ENCODE measurements at regions not wholly inside any gene's neighbourhood (a gene's known extent, or its start where the extent isn't known, plus 50 kb on each side); places are given as distances from the start of the nearest gene placed in this dataset.

GRCh38 chr2:19140463-19141208 lies 217.8 kb downstream of the OSR1 start:
- peaks cover 0 to 4% (median 0%) of the 10 kb centered on the region in 4 donors for H3K4me1 ChIP-seq
- TF ChIP-seq EP300 (IDR thresholded peaks at IDR 0.05): peak in 3 of 4 donors; percentile 23 to 82 (median 41)
- peak; percentile 34 to 52 for TF ChIP-seq POLR2AphosphoS5 (IDR thresholded peaks at IDR 0.05)
- no peak for TF ChIP-seq POLR2A (IDR thresholded peaks at IDR 0.05)
- no peak for TF ChIP-seq CTCF (IDR thresholded peaks at IDR 0.05)
- DNase-seq: peak in 1 of 2 donors; percentile 72
- peak; percentile 72 to 93 for ATAC-seq (ENCODE audit: low FRiP score in 2 of 2)
- WGBS, 2 donors: 75 to 94% methylated on average over 2 to 3 of the region's 3 CpGs
- no peaks in the 10 kb centered on the region for H3K27me3 ChIP-seq
- peak overlapping the region in 3 of 4 donors; percentile 36 to 64 (median 59) for H3K27ac ChIP-seq
- no peak overlapping the region for H3K4me3 ChIP-seq
- H3K36me3 ChIP-seq: no peaks in the 10 kb centered on the region
- H3K9me3 ChIP-seq: no peaks in the 10 kb centered on the region

- WGBS, 2 donors: 56 to 82% methylated on average over 1 of the region's 1 CpG
- TF ChIP-seq POLR2A (IDR thresholded peaks at IDR 0.05): no peak
- no peak for TF ChIP-seq EP300 (IDR thresholded peaks at IDR 0.05)
- TF ChIP-seq POLR2AphosphoS5 (IDR thresholded peaks at IDR 0.05): no peak
- no peak for TF ChIP-seq CTCF (IDR thresholded peaks at IDR 0.05)
- no peak for ATAC-seq (ENCODE audit: low FRiP score in 2 of 2)
- no peaks in the 10 kb centered on the region for H3K36me3 ChIP-seq
- no peak overlapping the region for H3K4me3 ChIP-seq
- H3K27ac ChIP-seq: no peak overlapping the region
- peaks cover 0 to 4% (median 0%) of the 10 kb centered on the region in 4 donors for H3K4me1 ChIP-seq
- no peaks in the 10 kb centered on the region for H3K9me3 ChIP-seq
- no peaks in the 10 kb centered on the region for H3K27me3 ChIP-seq
- no peak for DNase-seq
These were observed 219.0 kb downstream of the OSR1 start for GRCh38 chr2:19139386-19139785.

- TF ChIP-seq EP300 (IDR thresholded peaks at IDR 0.05): no peak
- no peak for TF ChIP-seq POLR2AphosphoS5 (IDR thresholded peaks at IDR 0.05)
- no peak for TF ChIP-seq POLR2A (IDR thresholded peaks at IDR 0.05)
- TF ChIP-seq CTCF (IDR thresholded peaks at IDR 0.05): no peak
- ATAC-seq (ENCODE audit: low FRiP score in 2 of 2) (no peak), DNase-seq (no peak)
- H3K36me3 ChIP-seq: no peaks in the 10 kb centered on the region
- WGBS, 2 donors: 36 to 43% methylated on average over 4 of the region's 4 CpGs
- H3K9me3 ChIP-seq: no peaks in the 10 kb centered on the region
- H3K4me1 ChIP-seq: peaks cover 0 to 4% (median 0%) of the 10 kb centered on the region in 4 donors
- H3K4me3 ChIP-seq: no peak overlapping the region
- no peaks in the 10 kb centered on the region for H3K27me3 ChIP-seq
- no peak overlapping the region for H3K27ac ChIP-seq
These were observed 220.1 kb downstream of the OSR1 start for GRCh38 chr2:19138264-19138825.

- ATAC-seq (ENCODE audit: low FRiP score in 2 of 2): no peak
- Histone ChIP-seq H3K4me3 (no peak overlapping the region), H3K9me3 (no peaks in the 10 kb centered on the region), H3K27ac (no peak overlapping the region), H3K36me3 (no peaks in the 10 kb centered on the region), H3K4me1 (peaks cover 0 to 4% (median 0%) of the 10 kb centered on the region in 4 donors), H3K27me3 (no peaks in the 10 kb centered on the region)
- TF ChIP-seq POLR2AphosphoS5 (IDR thresholded peaks at IDR 0.05) (no peak), CTCF (IDR thresholded peaks at IDR 0.05) (no peak), EP300 (IDR thresholded peaks at IDR 0.05) (no peak), POLR2A (IDR thresholded peaks at IDR 0.05) (no peak)
- no peak for DNase-seq
These were observed 221.0 kb downstream of the OSR1 start for GRCh38 chr2:19137433-19137832.

Measured in upper lobe of left lung (tissue), 6 donors.